GM10248 (cell line): ENCODE measurements at regions not wholly inside any gene's neighbourhood (a gene's known extent, or its start where the extent isn't known, plus 50 kb on each side); places are given as distances from the start of the nearest gene placed in this dataset.

Experiments used
- CTCF ChIA-PET: fragments of 300-600 bp; sonication (Branson Sonifier 250); formaldehyde crosslinking; extraction: SDS; loops from one replicate; lab custom pipeline; 2021; ENCODE audit warnings: antibody characterized with exemption; lab: Yijun Ruan, JAX
- POLR2A ChIA-PET: fragments of 350-650 bp; sonication (Branson Sonifier 250); formaldehyde crosslinking; extraction: SDS; loops from one replicate; lab custom pipeline; 2020; ENCODE audit warnings: antibody characterized with exemption; lab: Yijun Ruan, JAX
- DNase-seq: peaks from one replicate; pipeline ENCODE4 v3.0.0; 2012; ENCODE audit errors: extremely low spot score
- CTCF ChIP-seq: IDR thresholded peaks from 2 replicates; pipeline ENCODE4 v1.5.1; 2012; ENCODE audit warnings: mild to moderate bottlenecking, low read depth; ENCODE audit errors: extremely low read depth, missing control alignments, control extremely low read depth

GRCh38 chrX:39605866-39606265 lies 491.9 kb downstream of the BCOR start:
- POLR2A ChIA-PET: no interaction called here

GRCh38 chrX:39609941-39610340 lies 487.8 kb downstream of the BCOR start:
- ChIA-PET CTCF (no interaction called here), POLR2A (no interaction called here)
- DNase-seq: no peak
- no peak for TF ChIP-seq CTCF

More at GRCh38 chrX:39605866-39606265, 491.9 kb downstream of the BCOR start:
- no peak for DNase-seq
- CTCF ChIA-PET: no interaction called here
- no peak for TF ChIP-seq CTCF

- no peak for DNase-seq
- no peak for TF ChIP-seq CTCF
- ChIA-PET CTCF (no interaction called here), POLR2A (no interaction called here)
Measured at GRCh38 chrX:39611468-39611867, 486.3 kb downstream of the BCOR start.

GRCh38 chrX:39613482-39613995 lies 484.2 kb downstream of the BCOR start:
- ChIA-PET CTCF (no interaction called here), POLR2A (no interaction called here)
- TF ChIP-seq CTCF: no peak
- peak; percentile 47 for DNase-seq

GRCh38 chrX:39613997-39614679 lies 483.6 kb downstream of the BCOR start:
- CTCF ChIA-PET: no interaction called here
- peak; percentile 38 for DNase-seq
- POLR2A ChIA-PET: no interaction called here
- TF ChIP-seq CTCF: no peak

- CTCF ChIA-PET: no interaction called here
- DNase-seq: no peak
- TF ChIP-seq CTCF: no peak
Measured at GRCh38 chrX:39614680-39614998, 483.1 kb downstream of the BCOR start.

More at GRCh38 chrX:39614680-39614998, 483.1 kb downstream of the BCOR start:
- POLR2A ChIA-PET: no interaction called here
